ENCODE measurements at regions not wholly inside any gene's neighbourhood (a gene's known extent, or its start where the extent isn't known, plus 50 kb on each side); places are given as distances from the start of the nearest gene placed in this dataset.

- intact Hi-C loops (cut with DNase I) = no loop called here
- no peak for DNase-seq (ENCODE audit: low spot score)
Observed at GRCh38 chr13:109649713-109650112, 136.7 kb downstream of the IRS2 start.

GRCh38 chr13:109647699-109648098 is 138.7 kb downstream of the IRS2 start:
- no peak for DNase-seq (ENCODE audit: low spot score)
- intact Hi-C loops (cut with DNase I) = no loop called here

GRCh38 chr13:109647053-109647452 is 139.3 kb downstream of the IRS2 start:
- intact Hi-C loops (cut with DNase I) = no loop called here

GRCh38 chr13:109646423-109646822 is 140.0 kb downstream of the IRS2 start:
- DNase-seq (ENCODE audit: low spot score) = no peak
- intact Hi-C loops (cut with DNase I) = no loop called here

More at GRCh38 chr13:109647053-109647452, 139.3 kb downstream of the IRS2 start:
- no peak for DNase-seq (ENCODE audit: low spot score)

- no peak for DNase-seq (ENCODE audit: low spot score)
- intact Hi-C loops (cut with DNase I) = no loop called here
Observed at GRCh38 chr13:109645831-109646230, 140.6 kb downstream of the IRS2 start.

- peak; percentile 32 for DNase-seq (ENCODE audit: low spot score)
- intact Hi-C loops (cut with DNase I) = no loop called here
Observed at GRCh38 chr13:109644956-109645355, 141.4 kb downstream of the IRS2 start.

GRCh38 chr13:109644069-109644750 is 142.2 kb downstream of the IRS2 start:
- DNase-seq (ENCODE audit: low spot score) = peak; percentile 11
- intact Hi-C loops (cut with DNase I) = no loop called here

GRCh38 chr13:109642358-109642757 is 144.0 kb downstream of the IRS2 start:
- no peak for DNase-seq (ENCODE audit: low spot score)
- intact Hi-C loops (cut with DNase I) = no loop called here

- intact Hi-C loops (cut with DNase I) = no loop called here
Observed at GRCh38 chr13:109636736-109637135, 149.6 kb downstream of the IRS2 start.

GRCh38 chr13:109631069-109631468 is 155.3 kb downstream of the IRS2 start:
- DNase-seq (ENCODE audit: low spot score) = no peak
- intact Hi-C loops (cut with DNase I) = no loop called here

More at GRCh38 chr13:109636736-109637135, 149.6 kb downstream of the IRS2 start:
- no peak for DNase-seq (ENCODE audit: low spot score)

GRCh38 chr13:109630271-109630670 is 156.1 kb downstream of the IRS2 start:
- intact Hi-C loops (cut with DNase I) = no loop called here
- no peak for DNase-seq (ENCODE audit: low spot score)

GRCh38 chr13:109629737-109630136 is 156.6 kb downstream of the IRS2 start:
- no peak for DNase-seq (ENCODE audit: low spot score)

GRCh38 chr13:109628251-109628699 is 158.1 kb downstream of the IRS2 start:
- no peak for DNase-seq (ENCODE audit: low spot score)
- intact Hi-C loops (cut with DNase I) = no loop called here

More at GRCh38 chr13:109629737-109630136, 156.6 kb downstream of the IRS2 start:
- intact Hi-C loops (cut with DNase I) = no loop called here

GRCh38 chr13:109627649-109628048 is 158.7 kb downstream of the IRS2 start:
- intact Hi-C loops (cut with DNase I) = no loop called here
- no peak for DNase-seq (ENCODE audit: low spot score)

GRCh38 chr13:109626386-109627171 is 159.8 kb downstream of the IRS2 start:
- DNase-seq (ENCODE audit: low spot score) = no peak
- intact Hi-C loops (cut with DNase I) = no loop called here

- no peak for DNase-seq (ENCODE audit: low spot score)
- intact Hi-C loops (cut with DNase I) = no loop called here
Observed at GRCh38 chr13:109625156-109625555, 161.2 kb downstream of the IRS2 start.

GRCh38 chr13:109622006-109622405 is 164.4 kb downstream of the IRS2 start:
- intact Hi-C loops (cut with DNase I) = loop anchor here in 1 of 2 donors (1.0 kb wide), 1 partner anchor 41 kb away; no protein-coding TSS in a partner anchor
- no peak for DNase-seq (ENCODE audit: low spot score)

- intact Hi-C loops (cut with DNase I) = no loop called here
- DNase-seq (ENCODE audit: low spot score) = no peak
Observed at GRCh38 chr13:109615721-109616420, 170.5 kb downstream of the IRS2 start.

GRCh38 chr13:109611912-109612691 is 174.3 kb downstream of the IRS2 start:
- DNase-seq (ENCODE audit: low spot score) = no peak
- intact Hi-C loops (cut with DNase I) = no loop called here
